Activated CD4-positive, CD25-positive, alpha-beta regulatory T cell treated with anti-CD3 and anti-CD28 coated beads, Interleukin-2, amount 50 U/mL, for 24 hours (primary cell): ENCODE measurements at regions not wholly inside any gene's neighbourhood (a gene's known extent, or its start where the extent isn't known, plus 50 kb on each side); places are given as distances from the start of the nearest gene placed in this dataset.

Experiments
- ATAC-seq, 2 donors: fragments of 150-1000 bp; cut with Tn5 transposase; one replicate each; pipeline ENCODE4 v1.10.0; 2021; ENCODE audit warnings: mild to moderate bottlenecking in 1 of 2, moderate library complexity in 1 of 2

DNA sequence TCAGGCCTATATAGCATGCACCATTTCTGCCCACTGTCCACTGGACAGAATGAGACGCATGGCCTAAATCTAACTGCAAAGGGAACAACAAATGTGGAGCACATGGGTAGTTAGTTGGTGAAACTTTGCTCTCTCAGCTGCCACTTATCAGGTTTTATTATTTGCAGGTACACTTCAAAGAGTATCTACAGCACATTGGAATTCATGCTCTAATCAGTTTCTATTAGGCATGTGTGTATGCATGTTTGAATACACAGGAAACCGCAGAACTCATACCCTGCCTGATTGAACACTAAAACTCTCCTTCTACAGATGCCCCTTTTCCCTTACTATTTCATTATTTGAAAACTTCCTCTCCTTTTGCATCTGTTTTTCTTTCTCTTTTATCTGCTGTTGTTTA lies 97.4 kb upstream of the HSF2 start:
- no peak for ATAC-seq

DNA sequence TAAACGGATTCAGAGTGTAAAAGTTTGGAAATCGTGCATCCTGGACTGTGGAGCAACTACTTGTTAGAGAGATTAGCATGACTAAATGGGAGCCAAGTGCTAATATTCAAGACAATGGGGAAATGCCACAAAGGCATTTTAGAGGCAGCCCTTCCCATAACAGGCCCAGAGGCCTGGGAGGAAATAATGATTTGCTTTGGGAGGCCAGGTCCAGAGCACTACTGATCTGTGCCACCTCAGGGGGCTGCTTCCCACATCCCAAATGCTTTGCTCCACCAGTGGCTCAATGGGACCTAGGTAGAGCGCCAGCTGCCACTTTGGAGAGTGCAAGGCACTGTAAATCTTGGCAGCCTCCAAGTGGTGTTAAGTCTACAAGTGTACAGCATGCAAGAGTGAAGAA lies 91.9 kb upstream of the HSF2 start:
- ATAC-seq: no peak

DNA sequence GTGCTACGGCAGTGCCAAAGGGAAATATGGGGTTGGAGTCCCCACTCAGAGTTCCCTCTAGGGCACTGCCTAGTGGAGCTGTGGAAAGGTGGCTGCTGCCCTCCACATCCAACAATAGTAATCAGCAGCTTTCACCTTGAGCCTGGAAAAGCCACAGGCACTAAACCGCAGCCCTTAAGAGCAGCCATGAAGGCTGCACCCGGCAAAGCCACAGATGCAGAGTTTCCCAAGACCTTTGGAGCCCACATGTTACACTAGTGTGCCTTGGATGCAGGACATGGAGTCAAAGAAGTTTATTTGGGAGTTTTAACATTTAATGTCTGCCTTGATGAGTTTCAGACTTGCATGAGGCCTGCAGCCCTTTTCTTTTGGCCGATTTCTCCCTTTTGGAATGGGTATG lies 91.4 kb upstream of the HSF2 start:
- ATAC-seq: no peak

DNA sequence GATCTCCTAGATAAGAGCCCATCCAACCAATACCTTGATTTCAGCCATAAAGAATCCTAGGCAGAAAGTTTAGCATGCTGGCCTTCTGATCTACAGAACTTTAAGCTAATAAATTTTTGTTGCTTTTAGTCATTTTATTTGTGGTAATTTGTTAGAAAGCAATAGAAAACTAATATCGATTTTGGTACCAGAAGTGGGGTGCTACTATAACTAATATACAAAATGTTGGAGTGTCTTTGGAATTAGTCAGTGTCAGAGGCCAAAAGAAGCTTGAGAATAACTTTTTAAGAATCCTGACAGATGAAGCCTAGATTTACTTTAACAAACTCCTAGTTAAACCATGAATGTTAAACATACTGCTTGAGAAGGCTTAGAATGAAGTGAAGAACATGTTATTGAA lies 83.6 kb upstream of the HSF2 start:
- no peak for ATAC-seq

DNA sequence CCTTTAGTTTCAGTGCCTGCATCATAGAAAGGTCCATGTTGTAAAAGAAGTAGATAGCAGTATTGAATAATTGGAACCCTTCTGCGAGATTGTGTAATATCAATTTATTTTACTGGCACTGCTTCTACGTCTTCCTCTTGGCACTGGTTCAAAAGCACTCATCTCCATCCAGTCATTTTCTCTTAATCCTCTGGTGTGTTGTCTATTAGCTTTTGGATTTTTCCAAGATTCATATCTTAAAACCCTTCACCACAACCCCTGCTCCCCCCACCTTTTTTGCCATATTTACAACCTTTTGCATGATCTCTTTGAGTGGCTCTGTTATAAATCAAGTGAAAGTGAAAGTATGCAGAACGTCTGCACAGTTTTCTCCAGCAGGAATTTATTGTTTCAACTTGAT lies 76.6 kb upstream of the HSF2 start:
- no peak for ATAC-seq

DNA sequence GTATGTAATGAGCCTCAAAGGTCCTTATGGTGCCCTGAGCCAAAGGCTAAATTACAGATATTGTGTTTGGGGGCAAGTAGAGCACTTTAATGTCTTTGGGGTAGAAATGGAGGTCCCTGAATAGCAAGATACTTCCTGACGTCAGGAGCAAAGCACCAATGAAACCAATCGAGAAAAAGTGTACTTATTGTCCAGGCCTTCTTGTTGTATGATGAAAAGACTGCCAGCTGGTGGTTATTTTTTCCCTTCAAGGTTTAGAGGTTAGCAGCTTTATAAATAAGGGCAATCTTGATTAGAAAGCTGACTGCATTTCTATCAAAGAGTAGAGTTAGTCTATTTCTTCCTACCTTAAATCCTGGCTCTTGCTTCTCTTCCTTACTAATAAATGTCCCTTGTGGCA lies 76.1 kb upstream of the HSF2 start:
- ATAC-seq: no peak

DNA sequence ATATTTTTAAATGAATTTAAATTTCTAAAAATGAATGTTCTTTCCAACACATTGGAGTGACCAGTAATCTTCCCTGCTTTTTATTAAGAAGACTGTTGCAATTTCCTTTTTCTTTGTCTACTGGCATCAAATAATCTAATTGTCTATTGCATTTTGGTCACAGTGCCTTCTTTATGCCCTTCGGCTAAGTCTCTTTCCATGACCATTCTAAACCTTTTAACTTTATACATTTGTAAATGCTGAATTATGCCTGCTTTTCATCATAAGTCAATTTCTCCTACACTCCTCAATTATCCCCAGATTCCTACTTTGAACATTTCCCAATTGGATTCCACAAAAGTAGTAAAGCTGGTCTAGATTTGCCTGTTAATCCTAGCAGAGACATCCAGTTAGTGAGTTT lies 69.1 kb upstream of the HSF2 start:
- ATAC-seq: no peak

DNA sequence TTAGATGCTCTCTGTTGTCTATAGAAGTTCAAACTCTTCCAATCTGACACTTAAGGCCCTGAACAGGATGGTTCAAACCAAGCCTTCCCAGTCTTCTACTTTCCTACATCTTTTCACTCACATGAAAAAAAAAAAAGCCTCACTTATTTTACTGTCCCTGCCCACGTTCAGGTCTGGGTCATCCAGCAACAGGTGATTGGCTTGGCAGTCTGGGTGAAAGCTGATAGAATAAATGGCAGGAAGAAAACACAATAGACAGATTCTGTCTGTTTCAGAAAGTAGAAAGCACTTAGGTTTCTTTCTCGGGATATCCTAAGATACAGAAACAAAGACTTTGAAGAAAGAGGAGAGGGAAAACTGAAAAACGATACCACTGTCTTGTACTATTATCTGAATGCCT lies 61.8 kb upstream of the HSF2 start:
- no peak for ATAC-seq

DNA sequence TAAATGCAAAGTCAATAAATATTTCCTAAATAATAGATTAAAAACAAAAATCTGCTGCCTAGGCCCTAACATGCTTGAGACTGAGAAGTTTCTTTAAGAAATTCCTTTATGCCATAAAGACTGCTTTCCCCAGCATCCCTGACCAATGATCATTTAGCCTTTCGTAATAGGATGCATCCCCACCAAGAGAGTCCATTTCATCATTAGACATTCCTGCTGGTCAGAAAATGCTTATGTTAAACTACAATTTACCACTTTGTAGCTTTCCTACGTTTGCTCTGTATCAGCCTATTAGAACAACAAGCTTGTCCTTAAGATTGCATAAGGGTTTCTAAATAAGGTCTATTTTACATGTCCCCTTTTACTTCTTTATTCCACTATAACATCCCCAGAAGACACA lies 59.8 kb upstream of the HSF2 start:
- ATAC-seq: no peak

DNA sequence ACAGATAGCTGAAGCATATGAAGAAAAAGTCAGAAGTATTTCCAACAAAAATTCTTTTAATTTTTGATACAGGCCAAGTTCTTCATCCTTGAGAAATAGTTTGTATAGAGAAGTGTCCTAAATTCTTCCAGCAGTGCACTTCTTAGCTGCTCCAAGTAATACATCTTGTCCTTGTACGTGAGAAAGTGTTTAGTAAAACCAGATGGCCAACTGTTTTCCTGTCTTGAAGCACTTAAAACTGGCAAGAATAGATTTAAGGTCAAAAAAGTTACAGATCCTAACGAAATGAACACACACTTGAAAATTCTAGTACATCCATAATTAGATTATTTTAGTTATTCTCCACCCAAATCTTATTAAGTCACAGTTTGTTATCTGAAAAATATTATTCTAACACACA lies 52.2 kb upstream of the HSF2 start:
- no peak for ATAC-seq

DNA sequence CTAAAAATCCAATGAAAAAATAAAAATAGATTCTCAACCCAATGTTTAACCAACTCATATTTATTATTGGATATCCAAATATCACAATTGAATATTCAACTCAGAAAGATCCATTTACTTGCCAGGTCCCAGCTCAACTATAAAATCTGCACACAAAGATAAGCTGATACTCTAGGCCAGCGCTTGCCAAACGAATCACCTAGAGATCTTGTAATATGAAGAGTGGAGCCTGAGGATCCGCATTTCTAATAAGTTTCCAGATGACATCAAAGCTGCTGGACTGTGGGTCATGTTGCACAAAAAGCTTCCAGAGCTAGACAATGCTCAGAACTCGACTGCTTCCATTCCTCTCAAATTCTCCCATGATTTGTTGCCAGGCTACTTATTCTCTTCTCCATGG lies 51.7 kb upstream of the HSF2 start:
- ATAC-seq: no peak
